B cell (primary cell): ENCODE measurements at regions not wholly inside any gene's neighbourhood (a gene's known extent, or its start where the extent isn't known, plus 50 kb on each side); places are given as distances from the start of the nearest gene placed in this dataset. TPM values are rescaled to one million over a fixed set of nuclear protein-coding genes. Genes with fewer than 3 reads are reported as not detected.

Source experiments
- ATAC-seq: fragments of 200-7000 bp; cut with Tn5 transposase; one replicate; pipeline ENCODE4 v1.10.0; 2021; ENCODE audit warnings: low read depth, mild to moderate bottlenecking, moderate number of reproducible peaks, moderate library complexity
- CTCF ChIA-PET: fragments of 350-600 bp; sonication (Branson Sonifier 250); formaldehyde crosslinking; loops from one replicate; lab custom pipeline; 2021; ENCODE audit warnings: antibody characterized with exemption, inconsistent platforms; lab: Charles Lee
- POLR2A ChIA-PET: fragments of 350-600 bp; sonication (Branson Sonifier 250); formaldehyde crosslinking; loops from one replicate; lab custom pipeline; 2021; ENCODE audit warnings: antibody characterized with exemption; lab: Charles Lee
- DNase-seq: peaks from one replicate; pipeline ENCODE4 v3.0.0; 2013
- H2AFZ ChIP-seq: 2 replicates; pipeline ENCODE4 v1.6.1; 2012; ENCODE audit warnings: mild to moderate bottlenecking, low read depth, low read length; ENCODE audit not compliant: insufficient read depth, poor library complexity, severe bottlenecking
- H3K27ac ChIP-seq, 2 donors: 1 replicate in 1 of 2; 2 replicates in 1 of 2; pipeline ENCODE4 v1.5.1; 2012 to 2013; ENCODE audit warnings: low read length in 2 of 2, mild to moderate bottlenecking in 2 of 2, moderate library complexity in 1 of 2
- H3K27me3 ChIP-seq, 4 experiments: fragments of 200-600 bp in 1 of 4; sonication (generic) in 1 of 4; replicated peaks in 1 of 4; 1 replicate in 2 of 4; 2 replicates in 2 of 4; pipeline versions ENCODE4 v1.6.1 to v1.7.0; 2013 to 2016; ENCODE audit warnings: low read length in 3 of 4, mild to moderate bottlenecking in 2 of 4, mixed read lengths in 1 of 4, moderate library complexity in 1 of 4; ENCODE audit not compliant: insufficient read depth in 4 of 4, control insufficient read depth in 3 of 4; ENCODE audit errors: control extremely low read depth in 1 of 4
- H3K36me3 ChIP-seq, 2 experiments: replicated peaks in 1 of 2; 1 replicate in 1 of 2; 2 replicates in 1 of 2; pipeline versions ENCODE4 v1.6.1 to v1.7.1; 2013; ENCODE audit warnings: low read length in 1 of 2; ENCODE audit not compliant: insufficient read depth in 2 of 2, control insufficient read depth in 1 of 2; ENCODE audit errors: control extremely low read depth in 1 of 2, extremely low read depth in 1 of 2
- H3K4me1 ChIP-seq, 2 donors: fragments of 200-600 bp in 1 of 2; sonication (generic) in 1 of 2; 1 replicate in 1 of 2; 2 replicates in 1 of 2; pipeline versions ENCODE4 v1.5.1 to v1.6.1; 2013 to 2017; ENCODE audit warnings: low read length in 2 of 2; ENCODE audit not compliant: control insufficient read depth in 2 of 2, insufficient read depth in 2 of 2
- H3K4me2 ChIP-seq: replicated peaks from 2 replicates; pipeline ENCODE3; 2012; ENCODE audit warnings: mild to moderate bottlenecking, low read depth, low read length; ENCODE audit not compliant: poor library complexity, severe bottlenecking
- H3K4me3 ChIP-seq, 5 experiments: fragments of 200-600 bp in 1 of 5; sonication (generic) in 1 of 5; 1 replicate in 3 of 5; 2 replicates in 2 of 5; pipeline versions ENCODE4 v1.5.1 to v1.7.0; 2011 to 2016; ENCODE audit warnings: low read length in 4 of 5, mild to moderate bottlenecking in 4 of 5, low read depth in 2 of 5, control low read depth in 1 of 5, moderate library complexity in 1 of 5; ENCODE audit not compliant: insufficient read depth in 1 of 5; ENCODE audit errors: control extremely low read depth in 1 of 5, extremely low read depth in 1 of 5
- H3K79me2 ChIP-seq: fragments of 200-600 bp; sonication (generic); one replicate; pipeline ENCODE4 v1.6.0; 2016; ENCODE audit warnings: low read length; ENCODE audit not compliant: control insufficient read depth, insufficient read depth
- H3K9ac ChIP-seq: fragments of 200-600 bp; sonication (generic); 2 replicates; pipeline ENCODE4 v1.6.1; 2017; ENCODE audit warnings: mild to moderate bottlenecking, low read length, moderate library complexity
- H3K9me3 ChIP-seq, 3 donors: one replicate each; pipeline versions ENCODE4 v1.6.1 to v1.7.1; 2013; ENCODE audit warnings: low read length in 2 of 3; ENCODE audit not compliant: control insufficient read depth in 2 of 3, insufficient read depth in 1 of 3; ENCODE audit errors: control extremely low read depth in 1 of 3
- H4K20me1 ChIP-seq: 2 replicates; pipeline ENCODE4 v1.6.0; 2012; ENCODE audit warnings: mild to moderate bottlenecking, low read length; ENCODE audit not compliant: insufficient read depth, control insufficient read depth, poor library complexity, severe bottlenecking
- H3K27ac Mint-ChIP-seq: one replicate; pipeline ENCODE4 v1.8.0; 2021; ENCODE audit warnings: mixed read lengths
- H3K27me3 Mint-ChIP-seq: one replicate; pipeline ENCODE4 v1.8.0; 2021; ENCODE audit warnings: mixed read lengths
- H3K4me1 Mint-ChIP-seq: one replicate; pipeline ENCODE4 v1.8.0; 2021; ENCODE audit warnings: mixed read lengths
- H3K4me3 Mint-ChIP-seq: one replicate; pipeline ENCODE4 v1.8.0; 2021; ENCODE audit warnings: mixed read lengths
- H3K9me3 Mint-ChIP-seq: one replicate; pipeline ENCODE4 v1.8.0; 2022; ENCODE audit warnings: mixed read lengths; ENCODE audit not compliant: insufficient read depth
- EZH2 ChIP-seq: IDR thresholded peaks from 2 replicates; pipeline ENCODE4 v1.6.1; 2012; ENCODE audit warnings: borderline replicate concordance, low read depth, mild to moderate bottlenecking, moderate library complexity, low read length; ENCODE audit not compliant: insufficient read depth, poor library complexity, severe bottlenecking
- WGBS: methylation state at CpG from one replicate; pipeline ENCODE4 v1.1.5; 2013; ENCODE audit warnings: missing lambda C conversion rate; ENCODE audit not compliant: insufficient coverage; 5-methylcytosine and 5-hydroxymethylcytosine counted together
- intact Hi-C: fragments of 100-400 bp; cut with micrococcal nuclease; formaldehyde crosslinking; loops from one replicate; pipeline ENCODE4 v1.10.0; 2022
- small RNA-seq: library from RNA; depleted of rRNA; stranded (forward); fragments of <200 nt; gene quantifications from one replicate; pipeline ENCODE3, GENCODE V24; 2012; ENCODE audit warnings: low replicate concordance, low read depth; ENCODE audit not compliant: insufficient read length
- TF ChIP-seq, protein P1 (sequence below): fragments of 200-600 bp; IDR thresholded peaks from one replicate; pipeline ENCODE4 v1.8.0; 2022; ENCODE audit warnings: antibody characterized with exemption, mild to moderate bottlenecking

GRCh38 chr6:139425780-139426179 is 51.3 kb upstream of the CITED2 start:
- POLR2A ChIA-PET, result no interaction called here
- TF ChIP-seq, protein P1, sequence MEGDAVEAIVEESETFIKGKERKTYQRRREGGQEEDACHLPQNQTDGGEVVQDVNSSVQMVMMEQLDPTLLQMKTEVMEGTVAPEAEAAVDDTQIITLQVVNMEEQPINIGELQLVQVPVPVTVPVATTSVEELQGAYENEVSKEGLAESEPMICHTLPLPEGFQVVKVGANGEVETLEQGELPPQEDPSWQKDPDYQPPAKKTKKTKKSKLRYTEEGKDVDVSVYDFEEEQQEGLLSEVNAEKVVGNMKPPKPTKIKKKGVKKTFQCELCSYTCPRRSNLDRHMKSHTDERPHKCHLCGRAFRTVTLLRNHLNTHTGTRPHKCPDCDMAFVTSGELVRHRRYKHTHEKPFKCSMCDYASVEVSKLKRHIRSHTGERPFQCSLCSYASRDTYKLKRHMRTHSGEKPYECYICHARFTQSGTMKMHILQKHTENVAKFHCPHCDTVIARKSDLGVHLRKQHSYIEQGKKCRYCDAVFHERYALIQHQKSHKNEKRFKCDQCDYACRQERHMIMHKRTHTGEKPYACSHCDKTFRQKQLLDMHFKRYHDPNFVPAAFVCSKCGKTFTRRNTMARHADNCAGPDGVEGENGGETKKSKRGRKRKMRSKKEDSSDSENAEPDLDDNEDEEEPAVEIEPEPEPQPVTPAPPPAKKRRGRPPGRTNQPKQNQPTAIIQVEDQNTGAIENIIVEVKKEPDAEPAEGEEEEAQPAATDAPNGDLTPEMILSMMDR, result no peak
- TF ChIP-seq EZH2, result no peak
- no peak for ATAC-seq
- H3K4me2 ChIP-seq, result no peak overlapping the region
- H3K9me3 ChIP-seq, result no peaks in the 10 kb centered on the region
- H3K4me1 ChIP-seq, result no peaks in the 10 kb centered on the region
- Mint-ChIP-seq H3K27ac (no peak overlapping the region), H3K4me1 (peaks cover 2% of the 10 kb centered on the region), H3K9me3 (no peaks in the 10 kb centered on the region), H3K27me3 (no peaks in the 10 kb centered on the region), H3K4me3 (no peak overlapping the region)
- H3K9ac ChIP-seq, result no peak overlapping the region
- intact Hi-C loops, result no loop called here
- H3K4me3 ChIP-seq, result no peak overlapping the region
- DNase-seq, result no peak
- WGBS, result no CpG with 5 or more reads among the region's 2 CpGs
- H3K27me3 ChIP-seq, result no peaks in the 10 kb centered on the region
- H4K20me1 ChIP-seq, result no peaks in the 10 kb centered on the region
- H3K79me2 ChIP-seq, result no peaks in the 10 kb centered on the region
- no peaks in the 10 kb centered on the region for H3K36me3 ChIP-seq
- no peak overlapping the region for H2AFZ ChIP-seq
- no peak overlapping the region for H3K27ac ChIP-seq
- CTCF ChIA-PET, result no interaction called here

DNA sequence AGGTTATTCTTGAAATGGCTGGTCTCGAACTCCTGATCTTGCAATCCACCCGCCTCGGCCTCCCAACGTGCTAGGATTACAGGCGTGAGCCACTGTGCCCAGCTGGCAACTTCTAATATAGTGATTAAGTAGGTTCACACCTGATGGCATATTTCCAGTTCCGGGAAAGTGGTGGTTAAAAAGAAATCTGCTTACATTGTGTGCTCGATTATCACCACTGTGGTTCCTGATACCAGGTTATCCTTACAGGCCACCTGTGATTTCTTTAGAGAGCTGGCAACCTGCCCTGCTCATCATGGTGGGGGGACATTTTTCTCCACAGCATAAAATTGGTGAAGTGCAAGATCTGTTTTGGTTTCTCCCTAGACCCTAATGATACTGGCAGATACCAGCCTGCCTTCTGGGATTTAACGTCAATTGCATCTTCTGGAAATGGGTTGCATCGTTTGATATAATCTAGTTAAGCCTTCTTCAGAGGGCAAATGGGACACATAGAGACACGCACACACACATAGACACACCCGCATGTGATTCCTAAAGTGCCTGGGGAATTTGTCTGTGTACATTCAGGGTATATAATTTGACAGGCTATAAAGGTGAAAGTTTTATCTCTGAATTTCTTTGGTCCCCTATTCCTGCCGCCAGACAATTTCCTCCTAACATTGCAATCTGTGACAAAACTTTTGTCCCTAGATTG is 49.7 kb upstream of the CITED2 start:
- Histone ChIP-seq H3K9me3 (no peaks in the 10 kb centered on the region), H3K27me3 (no peaks in the 10 kb centered on the region), H3K9ac (no peak overlapping the region), H3K36me3 (no peaks in the 10 kb centered on the region), H3K27ac (no peak overlapping the region), H3K4me1 (no peaks in the 10 kb centered on the region), H3K4me3 (no peak overlapping the region), H2AFZ (no peak overlapping the region), H3K4me2 (no peak overlapping the region), H4K20me1 (no peaks in the 10 kb centered on the region), H3K79me2 (no peaks in the 10 kb centered on the region)
- Mint-ChIP-seq H3K27ac (no peak overlapping the region), H3K4me1 (peaks cover 2% of the 10 kb centered on the region), H3K27me3 (no peaks in the 10 kb centered on the region), H3K4me3 (no peak overlapping the region), H3K9me3 (no peaks in the 10 kb centered on the region)
- 99% methylated on average over 6 of the region's 12 CpGs for WGBS
- POLR2A ChIA-PET, result no interaction called here
- TF ChIP-seq EZH2, result no peak
- TF ChIP-seq, protein P1, result no peak
- ATAC-seq, result no peak
- CTCF ChIA-PET, result interaction anchor here (1.1 kb wide), 1 partner anchor 203 kb away, joined by 3 read pairs; no protein-coding TSS in a partner anchor
- intact Hi-C loops, result no loop called here
- no peak for DNase-seq

Small RNAs in the stretch of these regions (small RNA-seq; reads per million reads assigned to genes)
- gene AL357080.1 (not detected), gene MIR3668 (not detected), gene MIR4465 (not detected), gene RN7SKP106 (not detected), gene RNA5SP220 (not detected)
